ENCODE measurements at regions not wholly inside any gene's neighbourhood (a gene's known extent, or its start where the extent isn't known, plus 50 kb on each side); places are given as distances from the start of the nearest gene placed in this dataset.

GRCh38 chr20:11329271-11329670 is 588.4 kb upstream of the BTBD3 start:
- DNase-seq = no peak

GRCh38 chr20:11331096-11331495 is 586.6 kb upstream of the BTBD3 start:
- no peak for DNase-seq

GRCh38 chr20:11332381-11332780 is 585.3 kb upstream of the BTBD3 start:
- no peak for DNase-seq

- DNase-seq = no peak
Observed at GRCh38 chr20:11333634-11334033, 584.1 kb upstream of the BTBD3 start.

- DNase-seq = no peak
Observed at GRCh38 chr20:11337361-11338130, 580.1 kb upstream of the BTBD3 start.

GRCh38 chr20:11338496-11339306 is 579.0 kb upstream of the BTBD3 start:
- DNase-seq = no peak

GRCh38 chr20:11344939-11345338 is 572.8 kb upstream of the BTBD3 start:
- DNase-seq = no peak

GRCh38 chr20:11347738-11348137 is 570.0 kb upstream of the BTBD3 start:
- no peak for DNase-seq

- DNase-seq = no peak
Observed at GRCh38 chr20:11350126-11351005, 567.3 kb upstream of the BTBD3 start.

GRCh38 chr20:11352041-11352440 is 565.7 kb upstream of the BTBD3 start:
- no peak for DNase-seq

- DNase-seq = no peak
Observed at GRCh38 chr20:11354846-11355245, 562.8 kb upstream of the BTBD3 start.

- DNase-seq = no peak
Observed at GRCh38 chr20:11355345-11355744, 562.3 kb upstream of the BTBD3 start.

GRCh38 chr20:11356061-11356460 is 561.6 kb upstream of the BTBD3 start:
- no peak for DNase-seq

- no peak for DNase-seq
Observed at GRCh38 chr20:11362450-11362849, 555.2 kb upstream of the BTBD3 start.

- DNase-seq = no peak
Observed at GRCh38 chr20:11364736-11365135, 553.0 kb upstream of the BTBD3 start.

GRCh38 chr20:11366660-11367059 is 551.0 kb upstream of the BTBD3 start:
- DNase-seq = no peak

- DNase-seq = no peak
Observed at GRCh38 chr20:11368499-11368898, 549.2 kb upstream of the BTBD3 start.

- DNase-seq = no peak
Observed at GRCh38 chr20:11368965-11369711, 548.6 kb upstream of the BTBD3 start.

GRCh38 chr20:11371831-11372230 is 545.9 kb upstream of the BTBD3 start:
- DNase-seq = no peak

GRCh38 chr20:11372876-11373790 is 544.6 kb upstream of the BTBD3 start:
- DNase-seq = no peak

- no peak for DNase-seq
Observed at GRCh38 chr20:11375335-11375734, 542.4 kb upstream of the BTBD3 start.
